Calu3 (cell line): ENCODE measurements at regions not wholly inside any gene's neighbourhood (a gene's known extent, or its start where the extent isn't known, plus 50 kb on each side); places are given as distances from the start of the nearest gene placed in this dataset.
"Not testable (repeated sequence)": the region's sequence is repeated elsewhere in the genome, so short reads cannot be mapped to it uniquely, and the experiment has no call there.

Experiments used
- BruUV-seq: library from RNA; stranded (reverse); fragments of 400-500 nt; replicated peaks from 2 replicates; lab custom pipeline; 2021; lab: Mats Ljungman, UMichigan
- CTCF ChIA-PET: fragments of 300-600 bp; sonication (Branson Sonifier 250); formaldehyde crosslinking; loops from one replicate; lab custom pipeline; 2022; ENCODE audit warnings: antibody characterized with exemption; lab: Charles Lee
- DNase-seq: peaks from one replicate; pipeline ENCODE4 v3.0.0; 2022
- H3K27ac Mint-ChIP-seq: one replicate; pipeline ENCODE4 v1.8.0; 2022; ENCODE audit warnings: mixed read lengths; ENCODE audit not compliant: unreplicated experiment
- H3K27me3 Mint-ChIP-seq: one replicate; pipeline ENCODE4 v1.8.0; 2022; ENCODE audit warnings: mixed read lengths; ENCODE audit not compliant: unreplicated experiment
- H3K36me3 Mint-ChIP-seq: one replicate; pipeline ENCODE4 v1.8.0; 2022; ENCODE audit warnings: mild to moderate bottlenecking, moderate library complexity, mixed read lengths; ENCODE audit not compliant: insufficient read depth, unreplicated experiment
- H3K4me1 Mint-ChIP-seq: one replicate; pipeline ENCODE4 v1.8.0; 2022; ENCODE audit warnings: mild to moderate bottlenecking, low read depth, mixed read lengths; ENCODE audit not compliant: unreplicated experiment
- H3K4me3 Mint-ChIP-seq: one replicate; pipeline ENCODE4 v1.8.0; 2022; ENCODE audit warnings: mild to moderate bottlenecking, low read depth, moderate library complexity, mixed read lengths; ENCODE audit not compliant: unreplicated experiment
- H3K9me3 Mint-ChIP-seq: one replicate; pipeline ENCODE4 v1.8.0; 2022; ENCODE audit warnings: low read depth, mixed read lengths; ENCODE audit not compliant: unreplicated experiment
- CTCF ChIP-seq: fragments of 200-600 bp; IDR thresholded peaks from one replicate; pipeline ENCODE4 v1.8.0; 2022; ENCODE audit warnings: antibody characterized with exemption; ENCODE audit not compliant: unreplicated experiment
- intact Hi-C: fragments of 100-400 bp; cut with micrococcal nuclease; formaldehyde crosslinking; loops from one replicate; pipeline ENCODE4 v1.10.0; 2022; ENCODE audit not compliant: unreplicated experiment

GRCh38 chr15:30830961-30831360 lies 72.8 kb upstream of the FAN1 start:
- H3K4me1 Mint-ChIP-seq = no peaks in the 10 kb centered on the region
- no peaks in the 10 kb centered on the region for H3K36me3 Mint-ChIP-seq
- no peaks in the 10 kb centered on the region for H3K27me3 Mint-ChIP-seq
- CTCF ChIA-PET = no interaction called here
- H3K27ac Mint-ChIP-seq = no peak overlapping the region
- intact Hi-C loops = no loop called here
- no peaks in the 10 kb centered on the region for H3K9me3 Mint-ChIP-seq
- DNase-seq = no peak
- TF ChIP-seq CTCF = no peak
- no peak overlapping the region for H3K4me3 Mint-ChIP-seq
- no TSS peak for BruUV-seq

- H3K9me3 Mint-ChIP-seq, BruUV-seq, H3K36me3 Mint-ChIP-seq, H3K4me1 Mint-ChIP-seq, DNase-seq, H3K27me3 Mint-ChIP-seq, CTCF ChIA-PET, H3K4me3 Mint-ChIP-seq, intact Hi-C loops, H3K27ac Mint-ChIP-seq: not testable (repeated sequence)
Observed at GRCh38 chr15:30833379-30833778, 70.3 kb upstream of the FAN1 start.

GRCh38 chr15:30841639-30842038 lies 62.1 kb upstream of the FAN1 start:
- H3K9me3 Mint-ChIP-seq, intact Hi-C loops, H3K36me3 Mint-ChIP-seq, H3K27me3 Mint-ChIP-seq, DNase-seq, BruUV-seq, H3K4me3 Mint-ChIP-seq, H3K4me1 Mint-ChIP-seq, H3K27ac Mint-ChIP-seq, CTCF ChIA-PET: not testable (repeated sequence)

- not testable (repeated sequence) for BruUV-seq
Observed at GRCh38 chr15:30842798-30843472, 60.8 kb upstream of the FAN1 start.

GRCh38 chr15:30845536-30845935 lies 58.2 kb upstream of the FAN1 start:
- H3K36me3 Mint-ChIP-seq, intact Hi-C loops, H3K27me3 Mint-ChIP-seq, H3K4me1 Mint-ChIP-seq, H3K9me3 Mint-ChIP-seq, DNase-seq, BruUV-seq, CTCF ChIA-PET, H3K4me3 Mint-ChIP-seq: not testable (repeated sequence)
- H3K27ac Mint-ChIP-seq = peak overlapping the region; percentile 39

More at GRCh38 chr15:30842798-30843472, 60.8 kb upstream of the FAN1 start:
- H3K4me3 Mint-ChIP-seq, H3K27me3 Mint-ChIP-seq, CTCF ChIA-PET, intact Hi-C loops, H3K36me3 Mint-ChIP-seq, H3K9me3 Mint-ChIP-seq, H3K4me1 Mint-ChIP-seq, DNase-seq, H3K27ac Mint-ChIP-seq: not testable (repeated sequence)
